WI38 (cell line): ENCODE measurements at regions not wholly inside any gene's neighbourhood (a gene's known extent, or its start where the extent isn't known, plus 50 kb on each side); places are given as distances from the start of the nearest gene placed in this dataset.

Source experiments
- H3K4me3 ChIP-seq: 2 replicates; pipeline ENCODE4 v1.5.1; 2011; ENCODE audit warnings: low read depth, mild to moderate bottlenecking, control low read depth, low read length
- CTCF ChIP-seq: IDR thresholded peaks from 2 replicates; pipeline ENCODE4 v1.5.1; 2012; ENCODE audit warnings: low read depth, mild to moderate bottlenecking, control low read depth, low read length

- H3K4me3 ChIP-seq, result no peak overlapping the region
- no peak for TF ChIP-seq CTCF
Measured at GRCh38 chr16:85249418-85250146, 137.3 kb upstream of the CIBAR2 start.

GRCh38 chr16:85250147-85250463 is 137.8 kb upstream of the CIBAR2 start:
- TF ChIP-seq CTCF, result no peak
- no peak overlapping the region for H3K4me3 ChIP-seq

GRCh38 chr16:85250609-85251223 is 138.4 kb upstream of the CIBAR2 start:
- no peak for TF ChIP-seq CTCF
- H3K4me3 ChIP-seq, result no peak overlapping the region

GRCh38 chr16:85251225-85251760 is 139.0 kb upstream of the CIBAR2 start:
- TF ChIP-seq CTCF, result no peak
- H3K4me3 ChIP-seq, result no peak overlapping the region

GRCh38 chr16:85252014-85252413 is 139.7 kb upstream of the CIBAR2 start:
- TF ChIP-seq CTCF, result no peak
- no peak overlapping the region for H3K4me3 ChIP-seq

GRCh38 chr16:85252461-85252860 is 140.2 kb upstream of the CIBAR2 start:
- TF ChIP-seq CTCF, result no peak

More at GRCh38 chr16:85252461-85252860, 140.2 kb upstream of the CIBAR2 start:
- H3K4me3 ChIP-seq, result no peak overlapping the region
